ENCODE measurements at regions not wholly inside any gene's neighbourhood (a gene's known extent, or its start where the extent isn't known, plus 50 kb on each side); places are given as distances from the start of the nearest gene placed in this dataset.
"Not testable (repeated sequence)": the region's sequence is repeated elsewhere in the genome, so short reads cannot be mapped to it uniquely, and the experiment has no call there.

DNA sequence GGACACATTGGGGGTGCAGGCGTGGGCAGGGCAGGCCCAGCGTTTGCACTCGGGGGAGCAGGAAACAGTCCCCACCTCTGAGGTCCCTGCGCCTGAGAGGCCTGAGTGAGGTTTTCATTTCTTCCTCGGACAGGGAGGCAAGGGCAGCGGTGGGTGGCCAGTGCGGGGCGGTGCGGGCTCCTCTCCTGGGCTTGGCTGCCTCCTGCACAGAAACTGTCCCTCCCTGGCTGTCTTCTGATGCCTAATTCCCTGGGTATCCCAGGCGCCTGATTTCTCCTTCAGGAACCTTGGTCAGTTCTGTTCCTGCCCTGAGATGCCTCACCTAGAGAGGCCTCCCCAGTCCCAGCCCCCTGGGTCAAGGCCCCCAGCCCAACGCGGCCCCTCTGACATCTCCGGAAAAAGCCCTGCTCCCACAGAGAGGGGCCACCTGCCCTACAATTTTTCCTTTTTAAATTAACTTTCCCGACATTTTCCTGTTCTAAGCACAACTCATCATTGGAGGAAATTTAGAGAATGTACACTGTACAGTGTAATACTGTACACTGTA lies 260.3 kb downstream of the ADGRD1 start:
- DNase-seq (ENCODE audit: low read depth in 2 of 2, low spot score in 1 of 2) = no peak

DNA sequence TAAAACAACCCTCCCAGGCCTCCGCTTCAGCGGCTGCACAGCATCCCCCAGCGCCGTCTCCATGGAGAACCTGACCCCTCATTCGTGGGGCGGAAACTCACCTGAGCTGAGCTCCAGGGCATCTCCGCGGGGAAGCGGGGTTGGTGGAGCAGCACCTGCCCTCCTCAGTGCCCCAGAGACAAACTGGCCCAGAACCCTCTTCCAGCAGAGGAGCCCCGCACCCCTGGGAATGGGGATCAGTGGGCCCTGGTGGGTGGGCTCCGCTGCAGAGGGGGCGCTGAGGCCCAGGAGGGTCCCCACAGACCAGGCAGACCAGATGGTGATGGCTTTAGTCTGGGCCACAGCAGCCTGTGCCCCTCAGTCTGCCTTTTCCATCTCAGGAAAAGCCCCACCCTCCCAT lies 261.2 kb downstream of the ADGRD1 start:
- DNase-seq (ENCODE audit: low read depth in 2 of 2, low spot score in 1 of 2) = not testable (repeated sequence)

DNA sequence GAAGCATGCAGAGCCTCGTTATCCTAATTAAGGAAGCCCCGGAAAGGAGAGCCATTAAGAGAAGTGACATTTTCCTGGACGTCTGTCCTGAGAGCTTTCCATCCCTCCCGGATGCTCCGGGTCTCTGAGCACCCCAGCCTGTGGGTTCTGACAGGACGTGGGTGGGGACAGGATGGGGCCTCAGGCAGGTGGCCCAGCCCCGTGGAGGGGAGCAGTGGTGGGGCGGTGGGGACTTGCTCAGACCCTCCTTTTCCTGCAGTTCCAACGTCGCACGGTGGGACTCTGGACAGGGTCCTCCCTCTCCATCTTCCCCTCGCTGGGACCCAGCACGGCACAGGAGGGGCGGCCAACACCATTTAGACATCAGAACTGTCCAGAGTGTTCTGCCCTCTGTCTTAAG lies 262.9 kb downstream of the ADGRD1 start:
- DNase-seq (ENCODE audit: low read depth in 2 of 2, low spot score in 1 of 2) = not testable (repeated sequence)

DNA sequence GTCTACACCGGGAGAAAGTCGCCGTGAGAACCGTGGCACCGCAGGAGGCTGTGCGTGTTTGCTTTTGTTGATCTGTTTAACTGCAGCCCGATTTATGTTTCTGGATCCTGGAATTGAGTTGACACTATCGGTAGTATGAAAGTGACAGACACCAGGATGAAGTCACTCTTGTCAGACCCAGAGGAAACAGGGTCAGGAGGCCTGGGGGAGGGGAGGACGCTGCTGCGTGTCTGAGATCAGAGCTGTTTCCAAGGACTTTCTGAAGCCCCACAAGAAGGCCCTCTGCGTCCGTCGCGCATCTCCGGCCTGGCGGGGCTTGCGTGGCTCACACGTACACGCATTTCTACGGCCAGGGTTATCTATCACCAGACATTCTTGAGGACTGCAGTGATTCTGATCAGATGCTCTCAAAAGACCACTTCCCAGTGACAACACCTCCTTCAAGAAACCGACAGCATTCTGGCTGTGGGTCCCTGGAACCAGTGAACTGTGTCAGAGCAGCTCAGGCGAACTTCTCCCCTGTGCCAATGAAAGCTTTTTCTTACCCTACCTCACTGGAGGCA lies 263.4 kb downstream of the ADGRD1 start:
- DNase-seq (ENCODE audit: low read depth in 2 of 2, low spot score in 1 of 2) = no peak

DNA sequence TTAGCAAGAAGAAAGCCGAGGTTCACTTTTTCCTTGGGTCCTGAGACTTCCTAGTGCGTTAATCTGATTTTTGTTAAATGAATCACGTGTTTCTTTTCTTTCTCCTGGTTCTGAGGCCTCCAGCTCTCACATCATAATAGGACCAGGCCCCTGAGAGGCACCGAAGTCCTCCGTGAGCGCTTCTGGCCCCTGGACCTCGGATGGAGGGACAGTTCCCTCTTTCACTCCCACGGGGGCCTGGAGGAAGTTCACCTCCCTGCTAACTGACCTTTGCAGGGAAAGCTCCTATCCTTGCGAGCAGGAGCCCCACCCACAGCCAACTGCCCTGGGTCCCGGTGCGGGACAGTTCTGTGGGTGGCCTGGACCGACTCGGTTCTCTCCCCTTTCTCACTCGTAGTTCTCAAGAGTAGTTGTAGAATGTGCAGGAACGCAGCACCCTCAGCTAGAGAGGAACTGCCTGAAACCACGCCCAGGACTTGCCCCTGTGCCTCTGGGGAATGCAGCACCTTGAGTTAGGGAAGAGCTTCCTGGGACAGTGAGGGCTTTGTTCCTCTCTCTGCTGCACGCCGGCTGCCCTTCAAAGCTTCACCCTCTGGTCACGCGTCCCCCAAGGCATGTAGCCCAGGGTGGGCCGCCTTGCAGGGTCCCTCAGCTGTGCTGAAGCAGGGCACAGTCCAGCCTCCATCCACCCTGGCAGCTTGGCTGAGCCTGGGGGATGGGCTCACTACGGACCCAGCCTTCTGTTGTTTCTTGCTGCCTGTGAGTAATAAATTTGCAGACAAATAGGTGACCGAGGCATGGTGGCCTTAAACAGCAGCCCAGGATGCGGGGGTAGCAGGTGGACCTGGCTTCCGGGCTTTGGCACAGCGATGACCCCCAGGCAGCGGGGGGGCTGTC lies 264.6 kb downstream of the ADGRD1 start:
- DNase-seq (ENCODE audit: low read depth in 2 of 2, low spot score in 1 of 2) = no peak

DNA sequence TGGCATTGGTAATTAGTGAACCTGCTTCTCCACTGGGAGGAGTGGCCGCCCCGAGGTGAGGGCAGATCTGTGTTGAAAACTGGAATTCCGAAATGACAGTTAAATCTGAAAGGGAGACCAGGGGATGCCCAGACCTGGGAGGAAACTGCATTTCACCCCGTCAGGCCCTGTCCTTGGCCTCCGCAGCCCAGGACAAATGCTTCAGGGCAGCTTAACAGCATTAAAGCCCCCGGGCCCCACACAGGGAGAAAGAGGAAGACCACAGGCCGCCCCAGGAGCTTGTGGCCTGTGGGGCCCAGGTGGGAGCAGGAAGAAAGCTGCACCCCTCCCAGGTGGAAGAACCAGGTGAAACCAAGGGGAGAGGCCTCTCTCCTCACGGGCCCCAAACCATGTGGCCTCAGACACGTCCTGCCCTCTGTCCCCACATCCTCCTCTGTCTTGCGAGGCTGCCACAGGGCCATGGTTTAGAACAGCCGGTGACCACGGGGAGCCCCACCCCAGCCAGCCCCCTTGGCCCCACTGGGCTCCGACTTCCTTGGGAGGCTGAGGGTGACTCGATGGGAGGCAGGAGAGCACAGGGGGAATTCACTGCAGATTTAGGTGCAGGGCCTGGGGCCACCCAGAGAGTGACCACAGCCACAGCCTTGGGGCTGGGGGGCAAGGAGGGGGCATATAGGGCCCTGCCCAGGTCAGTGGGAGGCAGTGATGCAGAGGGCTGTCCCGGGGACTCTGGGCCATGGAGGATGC lies 265.4 kb downstream of the ADGRD1 start:
- no peak for DNase-seq (ENCODE audit: low read depth in 2 of 2, low spot score in 1 of 2)

DNA sequence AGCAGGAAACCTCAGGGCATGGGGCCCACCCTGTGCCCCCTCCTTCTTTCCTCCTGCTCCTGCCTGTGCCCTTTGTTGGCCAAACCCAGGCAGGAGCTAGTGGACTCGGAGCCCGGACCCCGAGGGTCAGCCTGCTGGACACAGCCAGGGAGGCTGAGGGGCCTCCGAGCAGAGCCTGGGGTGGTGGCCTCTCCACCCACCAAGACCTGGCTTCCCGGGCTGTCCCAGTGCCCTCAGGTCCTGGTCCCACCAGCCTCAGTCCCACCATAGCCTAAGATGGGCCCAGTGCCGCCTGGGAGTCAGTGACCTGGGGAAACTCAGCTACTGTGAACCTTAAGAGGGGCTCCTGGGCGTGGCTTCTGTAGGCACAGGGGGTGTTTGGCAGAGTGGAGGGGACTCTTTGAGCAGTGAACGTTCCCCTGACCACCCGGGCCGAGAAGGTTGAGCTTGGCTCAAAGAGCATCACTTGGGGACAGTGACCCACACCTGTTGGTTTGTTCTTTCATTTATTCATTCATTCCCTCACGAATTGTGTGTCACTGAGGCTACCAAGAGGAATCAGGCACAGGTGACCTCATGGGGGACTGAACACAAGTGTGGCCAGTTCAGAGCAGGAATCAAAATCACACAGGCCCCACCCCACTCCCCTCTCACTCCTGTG lies 266.1 kb downstream of the ADGRD1 start:
- DNase-seq (ENCODE audit: low read depth in 2 of 2, low spot score in 1 of 2) = no peak

DNA sequence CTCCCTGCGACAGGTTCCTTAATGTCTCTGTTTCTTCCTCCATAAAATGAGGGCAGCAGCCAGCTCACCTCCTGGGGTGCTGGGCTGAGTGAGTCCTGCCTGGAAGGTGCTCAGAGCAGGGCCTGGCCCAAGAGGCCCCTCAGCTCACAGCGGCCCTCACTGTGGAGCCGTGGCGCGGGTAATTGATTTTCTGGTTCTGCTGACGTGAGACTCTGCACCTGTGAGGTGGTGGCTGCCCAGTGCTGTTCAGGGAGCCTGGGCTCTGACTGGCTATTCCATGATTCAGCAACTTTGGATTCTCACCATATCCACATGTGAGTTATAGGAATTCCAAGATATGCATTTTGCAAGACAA lies 266.6 kb downstream of the ADGRD1 start:
- DNase-seq (ENCODE audit: low read depth in 2 of 2, low spot score in 1 of 2) = no peak

DNA sequence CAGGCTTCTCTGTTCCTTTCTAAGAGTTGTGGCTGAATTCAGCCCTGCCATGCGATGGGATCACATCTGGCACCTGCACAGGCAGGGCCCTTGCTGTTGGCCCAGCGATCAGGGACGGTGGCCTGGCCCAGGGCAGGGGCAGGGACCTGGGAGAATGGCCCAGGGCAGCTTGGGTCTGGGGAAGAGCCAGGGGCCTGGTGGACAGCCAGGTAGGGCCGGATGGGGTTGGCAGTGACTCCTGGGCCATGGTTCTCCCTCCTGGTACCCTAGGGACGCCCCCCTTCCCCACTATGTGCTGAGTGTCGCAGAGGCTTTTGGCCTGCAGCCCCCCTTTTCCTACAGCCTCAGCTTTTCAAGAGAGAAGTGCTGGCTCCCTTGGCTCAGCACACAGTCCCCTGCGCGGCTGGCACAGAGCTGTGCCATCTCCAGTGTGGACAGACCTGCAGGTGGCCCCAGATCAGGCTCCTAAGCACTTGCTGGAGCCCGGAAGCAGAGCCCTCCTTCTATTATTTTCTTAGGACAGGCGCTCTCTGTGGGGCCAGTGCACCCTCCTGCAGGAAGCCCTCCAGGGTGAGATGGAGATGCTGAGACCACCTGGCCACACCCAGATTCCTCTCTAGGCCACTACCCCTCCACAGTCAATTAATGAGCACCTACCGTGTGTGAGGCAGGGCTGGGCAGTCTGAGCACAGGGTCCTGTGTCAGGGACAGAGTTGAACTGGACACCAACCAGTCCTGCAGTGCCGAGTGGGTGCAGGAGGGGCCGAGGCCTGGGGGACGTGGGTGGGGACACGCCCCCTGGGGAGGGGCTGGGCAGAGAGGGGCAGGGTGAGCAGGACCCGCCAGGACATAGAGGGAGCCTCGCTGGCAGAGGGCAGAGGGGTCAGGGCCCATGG lies 267.6 kb downstream of the ADGRD1 start:
- no peak for DNase-seq (ENCODE audit: low read depth in 2 of 2, low spot score in 1 of 2)

DNA sequence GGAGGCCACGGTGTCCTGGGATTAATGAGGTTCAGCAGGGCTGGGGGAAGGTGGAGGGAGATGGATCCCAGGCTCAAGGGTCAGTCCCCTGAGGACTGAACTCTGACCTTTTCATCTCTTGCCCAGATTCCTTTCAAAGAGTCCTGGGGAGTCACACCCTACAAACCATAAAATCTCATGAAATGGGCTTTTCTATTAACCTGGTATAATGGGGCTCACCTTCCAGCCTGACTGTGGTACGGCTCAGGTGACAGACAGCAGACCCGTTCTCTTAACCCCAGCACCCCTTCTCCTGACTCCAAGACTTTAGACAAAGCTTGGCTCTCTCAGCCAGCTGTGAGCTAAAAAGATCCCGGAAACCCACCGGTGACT lies 268.2 kb downstream of the ADGRD1 start:
- DNase-seq (ENCODE audit: low read depth in 2 of 2, low spot score in 1 of 2) = no peak

DNA sequence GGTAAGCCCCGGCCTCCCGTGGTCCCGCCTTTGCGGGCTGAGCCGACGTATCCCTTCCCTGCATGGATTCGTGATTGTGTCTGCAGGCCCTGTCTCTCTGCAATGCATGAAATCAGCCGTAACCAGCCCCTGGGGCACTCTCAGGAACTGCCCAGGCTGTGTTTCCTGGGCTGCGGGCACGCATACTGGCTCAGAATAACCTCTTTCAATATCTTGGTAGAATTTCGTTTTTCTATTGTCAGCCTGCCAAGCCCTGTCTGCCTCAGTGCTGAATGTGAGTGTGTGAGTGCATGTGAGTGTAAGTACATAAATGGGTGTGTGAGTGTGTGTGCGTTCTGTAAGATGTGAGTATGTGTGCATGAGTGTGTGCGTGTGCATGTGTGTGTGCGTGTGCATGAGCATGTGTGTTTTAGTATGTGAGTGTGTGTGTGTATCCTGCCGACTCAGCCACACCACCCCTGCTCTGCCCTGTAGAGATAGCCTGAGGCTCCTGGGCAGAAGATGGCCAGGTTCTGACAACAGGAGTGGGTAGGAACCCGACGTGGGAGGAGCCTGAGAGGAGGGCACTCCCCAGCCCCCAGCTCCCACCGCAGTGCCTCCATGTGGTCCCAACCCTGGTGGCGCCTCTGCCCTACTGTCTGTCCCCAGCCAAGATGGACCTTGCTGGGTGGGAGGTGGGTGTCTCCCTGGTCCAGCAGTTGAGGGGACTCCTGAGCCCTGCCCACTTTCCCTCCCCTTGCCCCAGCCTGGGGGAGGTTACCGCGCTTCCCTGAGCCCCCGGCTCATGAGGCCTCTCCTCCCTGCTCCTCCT lies 268.8 kb downstream of the ADGRD1 start:
- DNase-seq (ENCODE audit: low read depth in 2 of 2, low spot score in 1 of 2) = no peak

DNA sequence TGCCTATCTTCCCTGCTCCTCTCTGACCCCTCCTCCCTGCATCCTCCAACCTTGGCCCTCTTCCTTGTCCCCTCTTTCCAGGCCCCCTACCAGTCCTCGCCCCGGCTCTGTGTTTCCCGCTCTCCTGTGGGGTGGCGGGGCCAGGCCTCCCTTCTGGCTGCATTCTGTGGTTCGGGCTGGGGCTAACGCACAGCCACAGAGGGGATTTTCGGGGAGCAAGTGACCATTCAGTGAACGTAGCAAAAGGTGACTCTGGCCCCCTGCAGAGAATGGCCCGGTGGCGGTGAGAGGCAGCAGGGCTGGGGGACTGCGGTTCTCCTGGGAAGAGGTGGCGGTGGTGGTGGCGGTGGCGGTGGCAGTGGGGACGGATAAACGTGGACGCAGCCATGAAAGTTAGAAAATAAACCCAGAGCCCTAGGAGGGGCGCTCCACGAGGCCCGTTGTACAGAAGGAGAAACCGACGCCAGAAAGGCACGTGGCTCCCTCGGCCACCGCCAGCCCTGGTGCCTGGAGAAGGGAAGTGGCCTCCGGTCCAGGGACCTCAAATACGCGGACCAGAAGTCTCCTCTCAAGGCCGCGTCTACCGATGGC lies 269.6 kb downstream of the ADGRD1 start:
- DNase-seq (ENCODE audit: low read depth in 2 of 2, low spot score in 1 of 2) = no peak

DNA sequence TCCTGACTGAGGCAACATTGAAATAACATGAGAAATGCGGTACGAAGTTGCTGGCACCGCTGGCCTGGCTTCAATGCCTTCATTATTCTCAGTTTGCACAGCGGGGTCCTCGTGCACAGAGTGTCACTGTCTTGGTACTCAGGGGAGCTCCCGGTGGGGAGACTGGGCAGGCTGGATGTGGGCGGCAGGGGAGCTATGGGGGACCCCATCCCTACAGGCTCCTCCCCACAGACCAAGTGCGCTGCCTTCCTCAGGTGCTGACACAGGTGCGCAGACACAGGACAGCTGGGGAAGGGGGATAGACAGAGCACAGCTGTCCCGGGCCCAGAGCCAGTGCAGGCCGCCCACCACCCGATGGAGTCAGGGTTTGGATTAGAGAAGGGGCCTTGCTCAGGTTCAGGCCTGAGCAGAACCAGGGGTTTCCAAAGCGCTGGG lies 270.1 kb downstream of the ADGRD1 start:
- DNase-seq (ENCODE audit: low read depth in 2 of 2, low spot score in 1 of 2) = no peak

DNA sequence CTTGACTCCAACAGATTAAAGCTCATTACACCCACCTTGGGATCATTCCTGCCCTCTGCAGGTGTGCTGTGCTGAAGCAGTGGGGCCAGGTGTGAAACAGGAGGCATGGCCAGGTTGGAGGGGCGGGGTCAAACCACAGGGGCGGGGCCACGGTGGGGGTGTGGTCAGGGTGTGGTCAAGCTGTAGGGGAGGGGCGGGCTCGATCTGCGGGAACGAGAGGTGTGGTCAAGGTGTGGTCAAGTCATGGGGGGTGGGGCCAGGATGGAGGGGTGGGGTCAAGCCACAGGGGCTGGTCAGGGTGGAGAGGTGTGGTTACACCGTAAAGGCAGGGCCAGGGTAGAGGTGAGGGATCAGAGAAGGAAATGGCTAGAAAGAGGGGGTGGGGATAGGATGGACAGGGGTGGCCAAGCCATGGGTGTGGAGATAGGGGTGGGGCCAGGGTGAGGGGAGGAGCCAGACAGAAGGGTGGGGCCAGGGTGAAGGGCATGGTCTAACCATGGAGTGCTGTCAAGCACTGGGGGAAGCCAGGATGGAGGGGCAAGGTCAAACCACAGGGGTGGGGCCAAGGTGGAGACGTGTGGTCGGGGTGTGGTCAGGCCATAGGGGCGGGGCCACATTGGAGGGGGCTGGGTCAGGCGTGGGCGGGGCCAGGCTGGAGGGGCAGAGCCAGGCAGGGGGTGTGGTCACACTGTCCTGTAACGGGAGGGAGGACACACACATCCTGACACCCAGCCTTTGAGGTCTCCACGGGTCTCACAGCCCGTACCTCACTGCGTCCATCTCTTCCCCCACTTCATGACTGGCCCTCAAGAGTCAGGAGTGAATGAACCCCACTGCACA lies 270.7 kb downstream of the ADGRD1 start:
- DNase-seq (ENCODE audit: low read depth in 2 of 2, low spot score in 1 of 2) = not testable (repeated sequence)

DNA sequence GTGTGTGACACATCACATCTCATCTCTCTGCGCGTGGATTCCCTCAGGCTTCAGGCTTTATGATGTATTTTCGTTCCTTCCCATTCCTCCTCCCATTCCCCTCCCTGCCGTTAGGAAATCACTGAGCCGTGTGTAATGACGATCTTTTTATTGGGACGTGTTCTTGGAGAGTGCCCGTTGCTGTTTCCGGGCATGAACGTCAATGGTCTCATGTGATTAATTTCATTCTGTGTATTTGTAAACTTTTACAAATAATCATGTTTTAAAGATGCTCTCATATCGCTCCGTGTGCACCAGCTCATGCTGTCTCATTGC lies 271.3 kb downstream of the ADGRD1 start:
- not testable (repeated sequence) for DNase-seq (ENCODE audit: low read depth in 2 of 2, low spot score in 1 of 2)

DNA sequence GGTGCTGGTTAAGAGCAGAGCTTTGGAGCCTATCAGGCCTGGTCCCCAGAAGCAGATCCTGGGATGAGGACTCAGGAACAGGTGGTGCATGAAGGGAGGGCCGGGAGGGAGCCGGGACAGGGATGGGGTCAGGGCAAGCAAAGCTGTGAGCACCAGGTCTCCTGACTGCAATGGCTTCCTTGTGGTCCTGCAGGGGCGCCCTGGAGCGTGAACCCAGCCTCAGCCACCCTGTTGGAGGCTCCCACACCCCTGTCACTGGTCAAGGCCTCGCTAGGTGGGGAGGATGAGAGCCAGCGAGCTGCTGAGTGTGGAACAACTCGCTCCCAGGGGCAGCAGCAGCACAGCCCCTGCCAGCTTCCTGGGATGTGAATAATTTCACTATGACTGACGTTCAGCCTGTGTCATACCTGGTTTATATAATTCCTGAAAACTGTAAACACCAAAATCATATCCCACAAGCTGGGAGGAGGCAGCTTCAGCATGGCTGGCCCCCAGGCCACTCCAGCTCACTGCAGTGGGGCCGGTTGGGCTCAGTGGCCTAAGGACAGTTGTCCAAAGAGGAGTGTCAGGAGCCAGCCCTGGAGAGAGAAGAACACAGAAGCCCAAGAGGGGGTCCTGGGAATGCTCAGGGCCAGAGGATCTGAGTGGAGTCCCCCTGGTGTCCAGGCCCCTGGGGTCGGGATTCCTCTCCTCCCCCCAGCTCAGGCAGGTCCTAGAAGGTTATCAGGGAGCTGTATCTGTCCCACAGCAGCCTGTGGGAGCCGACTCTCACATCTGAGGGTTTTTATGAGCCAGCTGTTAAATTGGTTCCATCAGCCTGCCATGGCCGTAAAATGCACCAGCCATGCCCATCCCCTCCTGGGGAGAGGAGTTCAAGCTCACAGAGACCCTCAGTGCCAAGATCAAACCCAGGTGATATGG lies 272.9 kb downstream of the ADGRD1 start:
- DNase-seq (ENCODE audit: low read depth in 2 of 2, low spot score in 1 of 2) = no peak

DNA sequence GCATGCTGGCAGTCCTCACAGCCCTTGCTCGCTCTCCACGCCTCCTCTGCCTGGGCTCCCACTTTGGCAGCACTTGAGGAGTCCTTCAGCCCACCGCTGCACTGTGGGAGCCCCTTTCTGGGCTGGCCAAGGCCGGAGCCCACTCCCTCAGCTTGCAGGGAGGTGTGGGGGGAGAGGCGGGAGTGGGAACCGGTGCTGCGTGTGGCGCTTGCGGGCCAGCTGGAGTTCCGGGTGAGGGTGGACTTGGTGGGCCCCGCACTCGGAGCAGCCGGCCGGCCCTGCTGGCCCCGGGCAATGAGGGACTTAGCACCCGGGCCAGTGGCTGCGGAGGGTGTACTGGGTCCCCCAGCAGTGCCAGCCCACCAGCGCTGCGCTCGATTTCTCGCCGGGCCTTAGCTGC lies 273.9 kb downstream of the ADGRD1 start:
- DNase-seq (ENCODE audit: low read depth in 2 of 2, low spot score in 1 of 2) = not testable (repeated sequence)
